GM12892 (cell line): ENCODE measurements at regions not wholly inside any gene's neighbourhood (a gene's known extent, or its start where the extent isn't known, plus 50 kb on each side); places are given as distances from the start of the nearest gene placed in this dataset.
"Not testable (repeated sequence)": the region's sequence is repeated elsewhere in the genome, so short reads cannot be mapped to it uniquely, and the experiment has no call there.

Experiments used
- POLR2A ChIP-seq: IDR thresholded peaks from 2 replicates; pipeline ENCODE4 v1.6.1; 2011; ENCODE audit warnings: low read depth, low read length, control low read depth
- TAF1 ChIP-seq: IDR thresholded peaks from 2 replicates; pipeline ENCODE4 v1.6.1; 2011; ENCODE audit warnings: low read depth, mild to moderate bottlenecking, control low read depth, low read length, borderline replicate concordance

DNA sequence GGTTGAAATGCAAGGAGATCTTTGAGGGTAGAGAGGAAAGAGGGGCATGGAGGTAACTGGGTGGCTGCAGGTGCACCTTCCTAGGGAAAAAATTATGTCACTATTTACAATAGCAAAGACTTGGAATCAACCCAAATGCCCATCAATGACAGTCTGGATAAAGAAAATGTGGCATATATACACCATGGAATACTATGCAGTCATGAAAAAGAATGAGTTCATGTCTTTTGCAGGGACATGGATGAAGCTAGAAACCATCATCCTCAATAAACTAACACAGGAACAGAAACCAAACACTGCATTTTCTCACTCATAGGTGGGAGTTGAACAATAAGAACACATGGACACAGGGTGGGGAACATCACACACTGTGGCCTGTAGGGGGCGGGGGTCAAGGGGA, 243.4 kb upstream of the GHR start:
- TF ChIP-seq TAF1, POLR2A: not testable (repeated sequence)
